ENCODE measurements at regions not wholly inside any gene's neighbourhood (a gene's known extent, or its start where the extent isn't known, plus 50 kb on each side); places are given as distances from the start of the nearest gene placed in this dataset.
A peak's percentile ranks its signal among the peaks of the same experiment; 100 is the strongest.

DNA sequence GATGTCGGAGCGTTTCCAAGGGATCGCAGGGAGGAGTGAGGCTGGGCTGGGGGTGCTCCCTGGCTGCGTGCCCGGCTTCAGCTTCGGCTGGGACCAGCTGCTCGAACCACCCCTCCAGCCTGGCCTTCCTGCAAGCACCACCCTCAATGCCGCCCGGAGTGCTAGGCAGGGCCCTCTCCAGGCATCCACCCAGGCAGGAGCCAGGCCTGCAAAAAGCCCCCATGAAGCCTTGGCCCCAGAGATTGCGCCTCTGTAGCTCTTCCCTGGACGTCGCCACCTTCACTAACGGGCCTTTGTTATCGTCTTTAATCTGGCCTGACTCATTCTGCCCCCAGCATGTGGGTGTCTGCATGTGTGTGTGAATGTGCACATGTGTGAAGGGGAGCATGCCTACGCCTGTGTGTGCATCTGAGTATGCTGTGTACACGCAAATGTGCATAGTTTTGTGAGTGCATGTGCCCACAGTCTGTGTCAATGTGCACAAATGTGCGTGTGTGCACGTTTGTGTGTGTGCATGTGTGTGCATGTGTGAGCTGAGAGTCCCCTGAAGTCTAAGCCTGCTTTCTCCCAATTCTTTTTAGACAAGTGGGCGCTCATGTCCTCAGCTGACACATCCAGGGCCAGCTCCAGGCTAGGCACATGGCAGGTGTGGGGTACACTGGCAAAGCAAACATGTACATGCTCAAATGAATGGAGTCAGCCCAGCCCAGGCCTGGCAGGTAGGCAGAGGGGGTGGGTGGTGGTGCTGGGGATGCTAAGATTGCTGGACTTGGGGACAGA, 195.4 kb upstream of the C14orf180 start:
- TF ChIP-seq GATA3 (IDR thresholded peaks at IDR 0.05; ENCODE audit: low read depth, low read length): no peak
- TF ChIP-seq GATA2 (IDR thresholded peaks at IDR 0.05; ENCODE audit: low read depth, low read length): peak; percentile 85
